G401 (cell line): ENCODE measurements at regions not wholly inside any gene's neighbourhood (a gene's known extent, or its start where the extent isn't known, plus 50 kb on each side); places are given as distances from the start of the nearest gene placed in this dataset.

ENCODE experiments used
- DNase-seq: peaks from one replicate; pipeline ENCODE4 v3.0.0-alpha.2; 2015; ENCODE audit warnings: low spot score
- in situ Hi-C: cut with HindIII; loops from 2 replicates; pipeline ENCODE4 v1.10.0; 2016; ENCODE audit warnings: low sequenced_read_pairs, mixed read lengths

- DNase-seq: no peak
- in situ Hi-C loops: no loop called here
Observed at GRCh38 chr14:32014057-32014456, 63.0 kb upstream of the ARHGAP5 start.

GRCh38 chr14:32014498-32014897, 62.6 kb upstream of the ARHGAP5 start:
- DNase-seq: no peak
- in situ Hi-C loops: no loop called here

GRCh38 chr14:32015166-32015565, 61.9 kb upstream of the ARHGAP5 start:
- DNase-seq: no peak
- in situ Hi-C loops: no loop called here

GRCh38 chr14:32017587-32017986, 59.5 kb upstream of the ARHGAP5 start:
- in situ Hi-C loops: no loop called here
- no peak for DNase-seq

- no peak for DNase-seq
- in situ Hi-C loops: no loop called here
Observed at GRCh38 chr14:32018391-32019092, 58.6 kb upstream of the ARHGAP5 start.

GRCh38 chr14:32019276-32019675, 57.8 kb upstream of the ARHGAP5 start:
- DNase-seq: peak; percentile 21
- in situ Hi-C loops: no loop called here

- DNase-seq: no peak
- in situ Hi-C loops: no loop called here
Observed at GRCh38 chr14:32020882-32021281, 56.2 kb upstream of the ARHGAP5 start.

GRCh38 chr14:32021341-32021740, 55.8 kb upstream of the ARHGAP5 start:
- no peak for DNase-seq
- in situ Hi-C loops: no loop called here

GRCh38 chr14:32022525-32022924, 54.6 kb upstream of the ARHGAP5 start:
- in situ Hi-C loops: no loop called here
- no peak for DNase-seq

GRCh38 chr14:32022938-32023466, 54.1 kb upstream of the ARHGAP5 start:
- in situ Hi-C loops: no loop called here
- peak; percentile 15 for DNase-seq

- no peak for DNase-seq
- in situ Hi-C loops: no loop called here
Observed at GRCh38 chr14:32023540-32023939, 53.6 kb upstream of the ARHGAP5 start.

- no peak for DNase-seq
- in situ Hi-C loops: no loop called here
Observed at GRCh38 chr14:32027255-32027939, 49.7 kb upstream of the ARHGAP5 start.
